ENCODE measurements at regions not wholly inside any gene's neighbourhood (a gene's known extent, or its start where the extent isn't known, plus 50 kb on each side); places are given as distances from the start of the nearest gene placed in this dataset.

DNA sequence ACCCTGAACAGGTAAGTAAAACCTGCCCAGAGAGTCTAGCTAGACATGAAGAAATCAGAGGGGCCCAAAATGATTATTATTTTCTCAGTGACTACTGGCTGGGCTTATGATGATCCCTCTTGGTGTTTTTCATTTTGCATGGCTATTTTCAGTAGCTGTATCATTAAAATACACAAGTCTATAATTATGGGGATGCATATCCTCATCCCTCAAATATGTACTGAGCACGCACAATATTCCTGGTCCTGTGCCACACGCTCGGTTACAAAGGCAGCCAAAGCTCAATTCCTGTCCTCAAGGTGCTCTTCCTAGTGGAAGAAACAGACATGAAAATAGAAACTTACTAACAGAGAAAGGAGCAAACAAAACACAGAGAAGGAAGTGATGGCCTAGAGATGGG, 180.0 kb downstream of the DAD1 start:
- no peak for DNase-seq (ENCODE audit: low spot score)
- TF ChIP-seq CTCF (IDR thresholded peaks at IDR 0.05; ENCODE audit: unreplicated experiment): no peak
- Mint-ChIP-seq H3K9me3 (ENCODE audit: unreplicated experiment) (no peaks in the 10 kb centered on the region), H3K27me3 (ENCODE audit: unreplicated experiment) (no peaks in the 10 kb centered on the region), H3K36me3 (ENCODE audit: low read depth, unreplicated experiment) (no peaks in the 10 kb centered on the region), H3K4me3 (ENCODE audit: unreplicated experiment) (no peak overlapping the region), H3K27ac (ENCODE audit: unreplicated experiment) (no peak overlapping the region), H3K4me1 (ENCODE audit: unreplicated experiment) (peaks cover 13% of the 10 kb centered on the region)

- no peak for TF ChIP-seq CTCF (IDR thresholded peaks at IDR 0.05; ENCODE audit: unreplicated experiment)
- H3K36me3 Mint-ChIP-seq (ENCODE audit: low read depth, unreplicated experiment): no peaks in the 10 kb centered on the region
These were observed 180.5 kb downstream of the DAD1 start for GRCh38 chr14:22408547-22408946.

DNA sequence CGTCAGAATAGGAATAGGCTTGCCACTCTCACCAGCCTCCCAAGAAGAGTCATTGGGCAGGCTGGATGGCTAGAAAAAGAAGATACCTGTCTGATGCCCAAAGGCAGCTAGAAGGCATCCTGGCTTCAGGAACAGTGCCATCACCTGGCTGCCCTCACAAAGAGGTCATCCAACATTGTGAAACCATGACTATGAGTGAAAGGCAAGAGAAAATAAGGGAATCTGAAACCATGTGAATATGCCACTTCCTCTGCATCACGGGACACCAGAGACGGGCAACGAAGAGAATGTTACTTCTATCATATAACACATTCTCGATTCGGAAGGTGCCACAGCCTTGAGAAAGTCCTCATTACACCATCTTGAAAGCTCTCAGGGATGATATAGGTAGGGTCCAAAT, 182.0 kb downstream of the DAD1 start:
- TF ChIP-seq CTCF (IDR thresholded peaks at IDR 0.05; ENCODE audit: unreplicated experiment): no peak
- Mint-ChIP-seq H3K36me3 (ENCODE audit: low read depth, unreplicated experiment) (no peaks in the 10 kb centered on the region), H3K27ac (ENCODE audit: unreplicated experiment) (no peak overlapping the region), H3K4me1 (ENCODE audit: unreplicated experiment) (peaks cover 16% of the 10 kb centered on the region), H3K4me3 (ENCODE audit: unreplicated experiment) (no peak overlapping the region), H3K27me3 (ENCODE audit: unreplicated experiment) (peaks cover 3% of the 10 kb centered on the region), H3K9me3 (ENCODE audit: unreplicated experiment) (no peaks in the 10 kb centered on the region)
- DNase-seq (ENCODE audit: low spot score): no peak

More at GRCh38 chr14:22408547-22408946, 180.5 kb downstream of the DAD1 start:
- no peak overlapping the region for H3K27ac Mint-ChIP-seq (ENCODE audit: unreplicated experiment)
- no peaks in the 10 kb centered on the region for H3K9me3 Mint-ChIP-seq (ENCODE audit: unreplicated experiment)
- DNase-seq (ENCODE audit: low spot score): no peak
- H3K4me1 Mint-ChIP-seq (ENCODE audit: unreplicated experiment): peaks cover 15% of the 10 kb centered on the region
- no peak overlapping the region for H3K4me3 Mint-ChIP-seq (ENCODE audit: unreplicated experiment)
- H3K27me3 Mint-ChIP-seq (ENCODE audit: unreplicated experiment): no peaks in the 10 kb centered on the region

DNA sequence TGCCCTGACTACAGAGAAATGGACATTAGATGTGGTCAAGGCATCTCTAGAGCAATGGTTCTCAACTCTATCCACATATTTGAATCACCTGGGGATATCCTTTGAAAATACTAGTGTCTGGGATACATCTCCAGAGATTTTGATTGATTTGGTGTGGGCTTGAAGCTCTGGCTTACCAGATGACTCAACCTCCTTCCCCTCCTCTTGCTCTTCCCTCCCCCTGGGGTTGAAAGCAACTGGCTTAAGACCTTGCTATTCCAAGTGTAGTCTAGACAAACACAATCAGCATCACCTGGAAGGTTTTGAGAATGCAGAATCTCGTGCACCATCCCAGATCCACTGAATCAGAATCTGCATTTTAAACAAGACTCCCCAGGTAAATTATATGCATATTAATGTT, 183.8 kb downstream of the DAD1 start:
- Mint-ChIP-seq H3K4me1 (ENCODE audit: unreplicated experiment) (peaks cover 15% of the 10 kb centered on the region), H3K27ac (ENCODE audit: unreplicated experiment) (no peak overlapping the region), H3K27me3 (ENCODE audit: unreplicated experiment) (peaks cover 3% of the 10 kb centered on the region), H3K9me3 (ENCODE audit: unreplicated experiment) (no peaks in the 10 kb centered on the region), H3K4me3 (ENCODE audit: unreplicated experiment) (no peak overlapping the region), H3K36me3 (ENCODE audit: low read depth, unreplicated experiment) (no peaks in the 10 kb centered on the region)
- no peak for DNase-seq (ENCODE audit: low spot score)
- TF ChIP-seq CTCF (IDR thresholded peaks at IDR 0.05; ENCODE audit: unreplicated experiment): no peak

DNA sequence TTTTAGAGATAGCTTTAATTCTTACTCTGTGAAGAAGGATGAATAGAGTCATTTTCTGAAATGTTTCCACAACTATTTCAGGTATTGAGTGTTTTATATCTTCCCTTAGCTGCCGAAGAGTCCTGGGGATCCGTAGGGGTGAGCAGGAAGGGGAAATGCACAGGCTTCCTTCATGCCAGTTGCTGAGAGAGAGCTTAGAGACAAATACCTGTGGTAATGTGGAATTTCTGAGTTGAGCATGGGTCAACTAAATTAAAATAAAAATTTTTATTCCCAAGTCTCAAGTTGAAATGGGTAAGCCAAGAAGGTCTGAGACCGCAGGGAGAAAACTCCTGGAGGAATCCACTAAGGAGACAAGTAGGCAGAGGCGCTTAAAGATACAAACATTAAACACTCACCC, 185.7 kb downstream of the DAD1 start:
- Mint-ChIP-seq H3K9me3 (ENCODE audit: unreplicated experiment) (no peaks in the 10 kb centered on the region), H3K36me3 (ENCODE audit: low read depth, unreplicated experiment) (no peaks in the 10 kb centered on the region), H3K4me3 (ENCODE audit: unreplicated experiment) (no peak overlapping the region), H3K27me3 (ENCODE audit: unreplicated experiment) (peaks cover 3% of the 10 kb centered on the region), H3K27ac (ENCODE audit: unreplicated experiment) (peak overlapping the region; percentile 76), H3K4me1 (ENCODE audit: unreplicated experiment) (peaks cover 15% of the 10 kb centered on the region)
- no peak for TF ChIP-seq CTCF (IDR thresholded peaks at IDR 0.05; ENCODE audit: unreplicated experiment)
- no peak for DNase-seq (ENCODE audit: low spot score)
